ENCODE measurements at regions not wholly inside any gene's neighbourhood (a gene's known extent, or its start where the extent isn't known, plus 50 kb on each side); places are given as distances from the start of the nearest gene placed in this dataset.

GRCh38 chr3:30308131-30308530, 298.3 kb upstream of the TGFBR2 start:
- TF ChIP-seq CTCF (IDR thresholded peaks at IDR 0.05) (no peak), POLR2A (IDR thresholded peaks at IDR 0.05) (no peak)
